ENCODE measurements at regions not wholly inside any gene's neighbourhood (a gene's known extent, or its start where the extent isn't known, plus 50 kb on each side); places are given as distances from the start of the nearest gene placed in this dataset.

GRCh38 chr21:28148400-28149064 is 844.1 kb downstream of the LTN1 start:
- no peak for TF ChIP-seq NFIC (IDR thresholded peaks at IDR 0.05)
- TF ChIP-seq FOXM1 (IDR thresholded peaks at IDR 0.05; ENCODE audit: borderline replicate concordance, low read depth): no peak
- no peak for TF ChIP-seq EGR1 (IDR thresholded peaks at IDR 0.05)
- no peak for TF ChIP-seq EP300 (IDR thresholded peaks at IDR 0.05; ENCODE audit: borderline replicate concordance)
- TF ChIP-seq MAX (IDR thresholded peaks at IDR 0.05): no peak
- no peak for TF ChIP-seq YY1 (IDR thresholded peaks at IDR 0.05; ENCODE audit: low read depth)
- TF ChIP-seq CREB1 (IDR thresholded peaks at IDR 0.05; ENCODE audit: low read depth): no peak
- TF ChIP-seq TCF12 (IDR thresholded peaks at IDR 0.05; ENCODE audit: low read depth): no peak
- no peak for TF ChIP-seq REST (IDR thresholded peaks at IDR 0.05; ENCODE audit: low read depth)
- TF ChIP-seq TAF1 (IDR thresholded peaks at IDR 0.05; ENCODE audit: low read depth): no peak
- no peak for TF ChIP-seq TEAD4 (IDR thresholded peaks at IDR 0.05)
- TF ChIP-seq ZBTB7A (IDR thresholded peaks at IDR 0.05; ENCODE audit: low read depth): no peak
- TF ChIP-seq USF1 (IDR thresholded peaks at IDR 0.05): no peak
- TF ChIP-seq CEBPB (IDR thresholded peaks at IDR 0.05): no peak
- TF ChIP-seq RAD21 (IDR thresholded peaks at IDR 0.05; ENCODE audit: low read depth): no peak

- peak; percentile 54; the same call in 1 of the 2 replicates for TF ChIP-seq REST (IDR thresholded peaks at IDR 0.05; ENCODE audit: low read depth)
- TF ChIP-seq TEAD4 (IDR thresholded peaks at IDR 0.05): no peak
These were observed 848.0 kb downstream of the LTN1 start for GRCh38 chr21:28144653-28145052.

- no peak for TF ChIP-seq USF1 (IDR thresholded peaks at IDR 0.05)
- TF ChIP-seq EGR1 (IDR thresholded peaks at IDR 0.05): no peak
These were observed 848.6 kb downstream of the LTN1 start for GRCh38 chr21:28144089-28144488.

- TF ChIP-seq USF1 (IDR thresholded peaks at IDR 0.05): no peak
- no peak for TF ChIP-seq EGR1 (IDR thresholded peaks at IDR 0.05)
- TF ChIP-seq NFIC (IDR thresholded peaks at IDR 0.05): no peak
These were observed 850.0 kb downstream of the LTN1 start for GRCh38 chr21:28142697-28143096.

- TF ChIP-seq TCF12 (IDR thresholded peaks at IDR 0.05; ENCODE audit: low read depth): no peak
- no peak for TF ChIP-seq NFIC (IDR thresholded peaks at IDR 0.05)
- no peak for TF ChIP-seq MAX (IDR thresholded peaks at IDR 0.05)
- no peak for TF ChIP-seq TEAD4 (IDR thresholded peaks at IDR 0.05)
- no peak for TF ChIP-seq TAF1 (IDR thresholded peaks at IDR 0.05; ENCODE audit: low read depth)
- TF ChIP-seq ZBTB7A (IDR thresholded peaks at IDR 0.05; ENCODE audit: low read depth): no peak
- no peak for TF ChIP-seq REST (IDR thresholded peaks at IDR 0.05; ENCODE audit: low read depth)
- TF ChIP-seq EP300 (IDR thresholded peaks at IDR 0.05; ENCODE audit: borderline replicate concordance): no peak
- no peak for TF ChIP-seq FOXM1 (IDR thresholded peaks at IDR 0.05; ENCODE audit: borderline replicate concordance, low read depth)
- TF ChIP-seq USF1 (IDR thresholded peaks at IDR 0.05): no peak
- TF ChIP-seq YY1 (IDR thresholded peaks at IDR 0.05; ENCODE audit: low read depth): no peak
- no peak for TF ChIP-seq EGR1 (IDR thresholded peaks at IDR 0.05)
- TF ChIP-seq RAD21 (IDR thresholded peaks at IDR 0.05; ENCODE audit: low read depth): no peak
- no peak for TF ChIP-seq CEBPB (IDR thresholded peaks at IDR 0.05)
- no peak for TF ChIP-seq CREB1 (IDR thresholded peaks at IDR 0.05; ENCODE audit: low read depth)
These were observed 854.4 kb downstream of the LTN1 start for GRCh38 chr21:28138272-28138671.

Data from Ishikawa (cell line).